ENCODE measurements at regions not wholly inside any gene's neighbourhood (a gene's known extent, or its start where the extent isn't known, plus 50 kb on each side); places are given as distances from the start of the nearest gene placed in this dataset.

GRCh38 chr4:99714179-99714578 is 56.6 kb upstream of the C4orf54 start:
- no peaks in the 10 kb centered on the region for H3K27me3 ChIP-seq (ENCODE audit: control insufficient read depth, extremely low read depth, insufficient read depth, low read length)
- no peaks in the 10 kb centered on the region for H3K9me1 ChIP-seq (ENCODE audit: control insufficient read depth, extremely low read depth, insufficient read depth, low read length)
- dilution Hi-C loops (cut with MboI; ENCODE audit: extremely low pct_ligation_motif_present, low sequenced_read_pairs) = no loop called here
- DNase-seq (ENCODE audit: low read depth, low spot score) (no peak), FAIRE-seq (no peak)
- H3K4me2 ChIP-seq (ENCODE audit: control insufficient read depth, extremely low read depth, insufficient read depth, low read depth, low read length) = no peak overlapping the region
- no peak overlapping the region for H3K9ac ChIP-seq (ENCODE audit: control insufficient read depth, extremely low read depth, insufficient read depth, low read length)
- H4K20me1 ChIP-seq (ENCODE audit: control insufficient read depth, extremely low read depth, insufficient read depth, low read length) = no peaks in the 10 kb centered on the region
- no peak overlapping the region for H3K27ac ChIP-seq (ENCODE audit: control insufficient read depth, insufficient read depth, low read length)
- TF ChIP-seq EZH2 (IDR thresholded peaks at IDR 0.05; ENCODE audit: low read length) = no peak
- TF ChIP-seq CTCF (optimal IDR thresholded peaks at IDR 0.05 in 1 of 3, IDR thresholded peaks at IDR 0.05 in 1 of 3, conservative IDR thresholded peaks at IDR 0.05 in 1 of 3; ENCODE audit: extremely low read depth in 1 of 3, insufficient read depth in 2 of 3, low read length in 3 of 3) = no peak
- H3K4me3 ChIP-seq (ENCODE audit: control insufficient read depth in 2 of 3, extremely low read depth in 1 of 3, insufficient read depth in 2 of 3, low read depth in 1 of 3, low read length in 3 of 3) = no peak overlapping the region
- H3K79me2 ChIP-seq (ENCODE audit: control insufficient read depth, insufficient read depth, low read length) = no peaks in the 10 kb centered on the region
- H3K36me3 ChIP-seq (ENCODE audit: control insufficient read depth in 2 of 2, extremely low read depth in 1 of 2, insufficient read depth in 2 of 2, low read length in 2 of 2) = no peaks in the 10 kb centered on the region
- H3K4me1 ChIP-seq (ENCODE audit: control insufficient read depth, extremely low read depth, insufficient read depth, low read length) = peaks cover 31% of the 10 kb centered on the region
- H3K9me3 ChIP-seq (ENCODE audit: control insufficient read depth, low read depth, low read length) = no peaks in the 10 kb centered on the region
- no peak overlapping the region for H2AFZ ChIP-seq (ENCODE audit: control insufficient read depth, low read length)

- no peak for FAIRE-seq
- dilution Hi-C loops (cut with MboI; ENCODE audit: extremely low pct_ligation_motif_present, low sequenced_read_pairs) = no loop called here
Observed at GRCh38 chr4:99712530-99712929, 54.9 kb upstream of the C4orf54 start.

More at GRCh38 chr4:99712530-99712929, 54.9 kb upstream of the C4orf54 start:
- Histone ChIP-seq H3K9me1 (ENCODE audit: control insufficient read depth, extremely low read depth, insufficient read depth, low read length) (no peaks in the 10 kb centered on the region), H3K9me3 (ENCODE audit: control insufficient read depth, low read depth, low read length) (no peaks in the 10 kb centered on the region), H3K27ac (ENCODE audit: control insufficient read depth, insufficient read depth, low read length) (no peak overlapping the region), H3K36me3 (ENCODE audit: control insufficient read depth in 2 of 2, extremely low read depth in 1 of 2, insufficient read depth in 2 of 2, low read length in 2 of 2) (no peaks in the 10 kb centered on the region), H3K4me3 (ENCODE audit: control insufficient read depth in 2 of 3, extremely low read depth in 1 of 3, insufficient read depth in 2 of 3, low read depth in 1 of 3, low read length in 3 of 3) (no peak overlapping the region), H3K4me2 (ENCODE audit: control insufficient read depth, extremely low read depth, insufficient read depth, low read depth, low read length) (no peak overlapping the region), H3K79me2 (ENCODE audit: control insufficient read depth, insufficient read depth, low read length) (no peaks in the 10 kb centered on the region), H2AFZ (ENCODE audit: control insufficient read depth, low read length) (no peak overlapping the region), H3K4me1 (ENCODE audit: control insufficient read depth, extremely low read depth, insufficient read depth, low read length) (peaks cover 31% of the 10 kb centered on the region), H4K20me1 (ENCODE audit: control insufficient read depth, extremely low read depth, insufficient read depth, low read length) (no peaks in the 10 kb centered on the region), H3K27me3 (ENCODE audit: control insufficient read depth, extremely low read depth, insufficient read depth, low read length) (no peaks in the 10 kb centered on the region), H3K9ac (ENCODE audit: control insufficient read depth, extremely low read depth, insufficient read depth, low read length) (no peak overlapping the region)
- no peak for TF ChIP-seq EZH2 (IDR thresholded peaks at IDR 0.05; ENCODE audit: low read length)
- no peak for TF ChIP-seq CTCF (optimal IDR thresholded peaks at IDR 0.05 in 1 of 3, IDR thresholded peaks at IDR 0.05 in 1 of 3, conservative IDR thresholded peaks at IDR 0.05 in 1 of 3; ENCODE audit: extremely low read depth in 1 of 3, insufficient read depth in 2 of 3, low read length in 3 of 3)
- no peak for DNase-seq (ENCODE audit: low read depth, low spot score)
